ENCODE measurements at regions not wholly inside any gene's neighbourhood (a gene's known extent, or its start where the extent isn't known, plus 50 kb on each side); places are given as distances from the start of the nearest gene placed in this dataset.

GRCh38 chr1:184329245-184329953, 57.4 kb upstream of the C1orf21 start:
- TF ChIP-seq ZNF660 (tag by site-specific recombination; IDR thresholded peaks at IDR 0.05), result no peak
- no peak for TF ChIP-seq ZNF830 (tag by site-specific recombination; IDR thresholded peaks at IDR 0.05; ENCODE audit: low read depth)
- TF ChIP-seq ZNF571 (tag by site-specific recombination; IDR thresholded peaks at IDR 0.05), result no peak
- TF ChIP-seq CTCF (tag by site-specific recombination; IDR thresholded peaks at IDR 0.05), result no peak
- no peak for TF ChIP-seq ZNF16 (tag by site-specific recombination; IDR thresholded peaks at IDR 0.05; ENCODE audit: low read depth)
- no peak for TF ChIP-seq SP2 (tag by site-specific recombination; IDR thresholded peaks at IDR 0.05)
- TF ChIP-seq ZNF175 (tag by site-specific recombination; IDR thresholded peaks at IDR 0.05), result no peak
- TF ChIP-seq ZBTB7A (tag by site-specific recombination; IDR thresholded peaks at IDR 0.05; ENCODE audit: low read depth), result no peak
- no peak for TF ChIP-seq KLF17 (tag by site-specific recombination; IDR thresholded peaks at IDR 0.05)
- TF ChIP-seq ZBTB21 (tag by site-specific recombination; IDR thresholded peaks at IDR 0.05), result no peak
- TF ChIP-seq, protein P1, sequence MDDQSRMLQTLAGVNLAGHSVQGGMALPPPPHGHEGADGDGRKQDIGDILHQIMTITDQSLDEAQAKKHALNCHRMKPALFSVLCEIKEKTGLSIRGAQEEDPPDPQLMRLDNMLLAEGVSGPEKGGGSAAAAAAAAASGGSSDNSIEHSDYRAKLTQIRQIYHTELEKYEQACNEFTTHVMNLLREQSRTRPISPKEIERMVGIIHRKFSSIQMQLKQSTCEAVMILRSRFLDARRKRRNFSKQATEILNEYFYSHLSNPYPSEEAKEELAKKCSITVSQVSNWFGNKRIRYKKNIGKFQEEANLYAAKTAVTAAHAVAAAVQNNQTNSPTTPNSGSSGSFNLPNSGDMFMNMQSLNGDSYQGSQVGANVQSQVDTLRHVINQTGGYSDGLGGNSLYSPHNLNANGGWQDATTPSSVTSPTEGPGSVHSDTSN (CRISPR knock-in tag; IDR thresholded peaks at IDR 0.05), result no peak
- no peak for TF ChIP-seq GLIS1 (tag by site-specific recombination; IDR thresholded peaks at IDR 0.05)
